K562 (cell line): ENCODE measurements at regions not wholly inside any gene's neighbourhood (a gene's known extent, or its start where the extent isn't known, plus 50 kb on each side); places are given as distances from the start of the nearest gene placed in this dataset.

Source experiments
- CGGBP1 ChIP-seq: fragments of 250-450 bp; sonication (Bioruptor Pico); IDR thresholded peaks from 2 replicates; pipeline ENCODE4 v1.9.0; 2021; ENCODE audit warnings: mild to moderate bottlenecking
- SMAD4 ChIP-seq: fragments of 250-450 bp; sonication (Bioruptor Pico); conservative IDR thresholded peaks from 2 replicates; pipeline ENCODE4 v1.8.0; 2021; ENCODE audit warnings: inconsistent platforms, mild to moderate bottlenecking, moderate library complexity
- SMC3 ChIP-seq: conservative IDR thresholded peaks from 2 replicates; pipeline ENCODE4 v1.6.1; 2011; ENCODE audit warnings: low read depth, low read length, improper control_type of control experiment; ENCODE audit not compliant: insufficient read depth
- ZZZ3 ChIP-seq: fragments of 450-650 bp; IDR thresholded peaks from 2 replicates; pipeline ENCODE4 v1.6.1; 2016; ENCODE audit warnings: antibody characterized with exemption, mild to moderate bottlenecking, moderate library complexity
- TF ChIP-seq, protein P1 (sequence below): fragments of 250-450 bp; sonication (Bioruptor Pico); IDR thresholded peaks from 2 replicates; pipeline ENCODE4 v1.4.0; 2020

DNA sequence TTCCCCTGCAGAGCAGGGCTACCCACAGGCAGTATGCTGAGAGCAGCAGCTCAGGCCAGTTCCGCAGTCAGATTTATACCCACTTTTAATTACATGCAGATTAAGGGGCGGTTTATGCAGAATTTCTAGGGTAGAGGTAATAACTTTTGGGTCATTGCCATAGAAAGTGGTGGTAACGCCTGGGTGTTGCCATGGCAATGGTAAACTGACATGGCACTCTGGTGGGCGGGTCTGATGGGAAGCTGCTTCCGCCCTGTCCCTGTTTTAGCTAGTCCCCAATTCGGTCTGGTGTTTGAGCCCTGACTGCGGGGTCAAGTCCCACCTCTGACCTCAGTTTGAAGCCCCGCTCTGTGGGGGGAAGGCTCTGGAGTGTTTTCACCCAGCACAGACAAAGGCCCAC, 141.1 kb upstream of the VSTM2B start:
- TF ChIP-seq SMC3 (no peak), SMAD4 (no peak), CGGBP1 (no peak), ZZZ3 (no peak)
- TF ChIP-seq, protein P1, sequence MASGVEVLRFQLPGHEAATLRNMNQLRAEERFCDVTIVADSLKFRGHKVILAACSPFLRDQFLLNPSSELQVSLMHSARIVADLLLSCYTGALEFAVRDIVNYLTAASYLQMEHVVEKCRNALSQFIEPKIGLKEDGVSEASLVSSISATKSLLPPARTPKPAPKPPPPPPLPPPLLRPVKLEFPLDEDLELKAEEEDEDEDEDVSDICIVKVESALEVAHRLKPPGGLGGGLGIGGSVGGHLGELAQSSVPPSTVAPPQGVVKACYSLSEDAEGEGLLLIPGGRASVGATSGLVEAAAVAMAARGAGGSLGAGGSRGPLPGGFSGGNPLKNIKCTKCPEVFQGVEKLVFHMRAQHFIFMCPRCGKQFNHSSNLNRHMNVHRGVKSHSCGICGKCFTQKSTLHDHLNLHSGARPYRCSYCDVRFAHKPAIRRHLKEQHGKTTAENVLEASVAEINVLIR = no peak
